OCI-LY7 (cell line): ENCODE measurements at regions not wholly inside any gene's neighbourhood (a gene's known extent, or its start where the extent isn't known, plus 50 kb on each side); places are given as distances from the start of the nearest gene placed in this dataset.

Experiments used
- CTCF ChIP-seq: fragments of 200-600 bp; sonication (generic); conservative IDR thresholded peaks from 2 replicates; pipeline ENCODE4 v1.5.1; 2014; ENCODE audit warnings: mild to moderate bottlenecking, antibody characterized with exemption, low read length, moderate library complexity, mixed read lengths
- EZH2phosphoT487 ChIP-seq: fragments of 200-600 bp; sonication (generic); IDR thresholded peaks from 2 replicates; pipeline ENCODE4 v1.6.1; 2018; ENCODE audit warnings: low read depth, borderline replicate concordance, mild to moderate bottlenecking, mixed run types, antibody characterized with exemption, low read length, moderate library complexity, mixed read lengths

DNA sequence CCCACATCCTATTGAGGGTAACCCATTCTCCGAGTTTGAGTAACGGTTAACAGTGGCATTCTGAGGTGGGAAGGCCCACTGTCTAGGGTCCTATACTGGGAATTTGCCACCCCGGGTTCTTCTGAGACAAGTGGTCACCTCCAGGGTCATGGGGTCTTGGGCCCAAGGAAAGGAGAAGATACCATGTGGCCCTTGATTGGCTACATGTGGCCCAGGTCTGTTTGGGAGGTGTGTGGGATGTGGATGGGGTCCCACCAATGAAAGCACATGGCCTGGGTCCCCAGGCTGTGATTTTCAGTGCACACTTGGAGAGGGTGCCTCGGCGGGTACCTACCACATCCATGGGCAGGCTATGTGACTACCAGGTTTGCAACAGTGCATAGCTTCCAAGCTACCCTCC is 214.4 kb downstream of the UBE3A start:
- TF ChIP-seq CTCF: no peak
- TF ChIP-seq EZH2phosphoT487: no peak
